SK-N-DZ (cell line): ENCODE measurements at regions not wholly inside any gene's neighbourhood (a gene's known extent, or its start where the extent isn't known, plus 50 kb on each side); places are given as distances from the start of the nearest gene placed in this dataset.
"Not testable (repeated sequence)": the region's sequence is repeated elsewhere in the genome, so short reads cannot be mapped to it uniquely, and the experiment has no call there.

Experiments used
- DNase-seq: peaks from one replicate; pipeline ENCODE4 v3.0.0-alpha.2; 2015; ENCODE audit warnings: low spot score

DNA sequence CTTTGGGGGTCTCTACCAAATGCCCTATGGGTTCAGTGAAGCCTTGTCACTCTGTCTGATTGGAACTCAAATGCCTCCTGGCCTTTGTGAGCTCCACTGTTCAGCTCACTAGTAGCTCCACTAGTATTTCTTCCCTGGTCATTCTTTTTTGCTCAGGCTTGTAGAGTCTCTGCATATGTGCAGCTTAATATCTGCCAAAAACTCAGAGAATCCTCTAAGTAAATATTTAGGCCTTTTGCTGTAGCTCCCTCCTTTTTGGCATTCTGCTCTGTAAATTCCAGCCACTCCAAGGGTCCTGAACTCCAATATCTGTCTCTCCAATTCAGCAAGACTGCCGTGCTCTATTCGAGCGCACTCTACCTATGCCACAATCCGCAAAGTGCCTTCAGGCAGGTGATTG lies 146.5 kb downstream of the MAIP1 start:
- no peak for DNase-seq

DNA sequence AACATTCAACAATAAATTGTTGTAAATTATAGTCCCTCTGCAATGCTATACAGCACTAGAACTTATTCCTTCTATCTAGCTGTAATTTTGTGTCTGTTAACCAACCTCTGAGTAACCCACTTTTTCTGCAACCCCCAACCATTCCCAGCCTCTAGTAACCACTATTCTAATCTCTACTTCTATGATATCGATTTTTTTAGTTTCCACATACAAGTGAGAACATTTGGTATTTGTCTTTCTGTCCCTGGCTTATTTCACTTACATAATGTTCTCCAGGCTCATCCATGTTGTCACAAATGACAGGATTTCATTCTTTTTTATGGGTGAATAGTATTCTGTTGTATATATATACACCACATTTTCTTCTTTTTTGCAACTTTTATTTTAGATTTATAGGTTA lies 147.6 kb downstream of the MAIP1 start:
- DNase-seq = no peak

DNA sequence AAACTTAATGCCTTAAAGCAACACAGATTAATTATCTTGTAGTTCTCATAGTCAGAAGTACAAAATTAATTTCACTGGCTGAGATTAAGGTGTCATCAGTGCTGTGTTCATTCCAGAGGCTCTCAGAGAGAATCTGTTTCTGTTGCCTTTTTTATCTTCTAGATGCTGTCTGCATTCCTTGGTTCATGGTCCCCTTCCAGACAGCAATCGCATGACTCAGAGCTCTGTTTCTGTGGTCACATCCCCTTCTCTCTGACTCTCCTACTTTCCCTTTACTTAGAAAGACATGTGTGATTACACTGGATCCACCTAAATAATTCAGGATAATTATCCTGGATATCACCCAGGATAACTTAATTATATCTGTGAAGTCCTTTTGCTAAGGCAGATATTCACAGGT lies 148.6 kb downstream of the MAIP1 start:
- DNase-seq = no peak

DNA sequence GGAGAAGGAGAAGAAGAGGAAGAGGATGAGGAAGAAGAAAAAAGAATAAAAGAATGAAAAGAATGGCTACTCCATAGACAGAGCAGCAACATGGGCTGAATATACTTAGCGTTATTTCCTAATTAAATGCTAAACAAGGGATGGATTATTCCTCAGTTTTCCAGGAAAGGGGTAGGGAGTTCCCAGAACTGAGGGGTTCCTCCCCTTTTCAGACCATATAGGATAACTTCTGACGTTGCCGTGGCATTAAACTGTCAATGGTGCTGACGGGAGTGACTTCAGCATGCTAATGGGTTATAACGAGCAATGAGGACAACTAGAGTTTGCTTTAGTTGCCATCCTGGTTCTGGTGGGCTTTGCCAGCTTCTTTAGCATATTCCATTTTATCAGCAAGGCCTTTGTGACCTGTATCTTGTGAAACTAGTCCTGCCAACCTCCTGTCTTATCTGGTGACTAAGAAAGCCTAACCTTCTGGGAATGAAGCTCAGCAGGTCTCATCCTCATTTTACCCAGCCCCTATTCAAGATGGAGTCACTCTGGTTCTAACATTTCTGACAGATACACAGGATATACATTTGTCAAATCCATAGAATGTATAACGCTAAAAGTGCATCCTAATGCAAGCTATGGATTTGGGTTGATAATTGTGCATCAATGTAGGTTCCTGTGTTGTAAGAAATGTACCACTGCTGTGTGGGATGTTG lies 152.3 kb downstream of the MAIP1 start:
- DNase-seq = no peak

DNA sequence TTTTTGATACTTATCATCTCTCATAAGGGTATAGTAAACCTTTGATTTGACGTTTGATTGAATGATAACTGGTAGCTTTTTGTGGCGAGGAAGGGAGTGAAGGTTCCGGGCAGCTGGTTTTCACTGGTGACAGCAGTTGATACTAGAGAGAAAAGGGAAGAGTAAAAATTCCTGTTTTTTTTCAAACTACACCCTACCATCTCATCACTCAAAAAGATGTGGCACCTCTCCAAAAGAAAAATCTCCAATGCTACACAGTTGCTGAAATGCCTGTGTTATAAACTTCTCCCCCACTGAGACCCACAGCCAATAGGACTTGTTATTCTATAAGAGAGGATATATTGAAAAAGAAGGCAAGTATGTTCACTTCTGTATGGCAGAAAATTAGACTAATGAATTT lies 154.0 kb downstream of the MAIP1 start:
- no peak for DNase-seq

GRCh38 chr2:200110381-200110780 lies 155.0 kb downstream of the MAIP1 start:
- DNase-seq = no peak

GRCh38 chr2:200113016-200113799 lies 157.8 kb downstream of the MAIP1 start:
- not testable (repeated sequence) for DNase-seq

- no peak for DNase-seq
Observed at GRCh38 chr2:200119236-200119635, 163.9 kb downstream of the MAIP1 start.

DNA sequence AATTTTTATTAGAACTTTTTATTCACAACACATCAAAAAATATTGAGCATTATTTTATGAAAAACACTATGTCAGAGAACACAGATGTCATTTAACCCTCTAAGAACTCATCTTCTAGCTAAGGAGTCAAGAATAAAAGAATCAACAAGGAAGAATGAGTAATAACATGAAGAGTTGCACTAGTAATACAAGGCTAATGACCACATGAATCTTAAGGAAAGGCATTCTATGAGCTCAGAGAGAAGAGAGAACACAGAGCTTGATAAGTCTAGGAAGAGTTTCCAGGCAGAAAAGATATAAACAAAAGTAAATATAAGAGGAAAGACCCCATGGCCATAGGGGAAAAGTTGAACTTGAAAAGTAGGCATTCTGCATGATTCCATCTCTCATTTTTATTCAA lies 166.5 kb downstream of the MAIP1 start:
- no peak for DNase-seq

DNA sequence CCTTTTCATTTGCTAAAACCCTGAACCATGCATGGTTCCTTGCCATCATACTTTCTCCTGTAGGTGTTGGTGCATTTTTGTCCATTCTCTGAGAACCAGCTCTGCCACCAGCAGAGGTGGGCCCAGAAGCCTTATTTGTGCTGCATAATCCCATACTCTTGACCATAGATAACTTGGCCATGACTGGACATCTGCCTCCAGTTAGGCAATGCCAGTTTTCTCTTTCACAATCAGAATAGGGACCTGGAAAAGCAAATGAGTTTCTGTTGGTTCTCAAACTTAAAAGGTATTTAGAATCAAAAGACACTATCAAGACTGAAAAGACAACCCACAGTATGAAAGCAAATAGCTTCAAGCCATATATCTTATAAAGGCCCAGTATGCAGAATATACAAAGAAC lies 167.3 kb downstream of the MAIP1 start:
- DNase-seq = no peak

DNA sequence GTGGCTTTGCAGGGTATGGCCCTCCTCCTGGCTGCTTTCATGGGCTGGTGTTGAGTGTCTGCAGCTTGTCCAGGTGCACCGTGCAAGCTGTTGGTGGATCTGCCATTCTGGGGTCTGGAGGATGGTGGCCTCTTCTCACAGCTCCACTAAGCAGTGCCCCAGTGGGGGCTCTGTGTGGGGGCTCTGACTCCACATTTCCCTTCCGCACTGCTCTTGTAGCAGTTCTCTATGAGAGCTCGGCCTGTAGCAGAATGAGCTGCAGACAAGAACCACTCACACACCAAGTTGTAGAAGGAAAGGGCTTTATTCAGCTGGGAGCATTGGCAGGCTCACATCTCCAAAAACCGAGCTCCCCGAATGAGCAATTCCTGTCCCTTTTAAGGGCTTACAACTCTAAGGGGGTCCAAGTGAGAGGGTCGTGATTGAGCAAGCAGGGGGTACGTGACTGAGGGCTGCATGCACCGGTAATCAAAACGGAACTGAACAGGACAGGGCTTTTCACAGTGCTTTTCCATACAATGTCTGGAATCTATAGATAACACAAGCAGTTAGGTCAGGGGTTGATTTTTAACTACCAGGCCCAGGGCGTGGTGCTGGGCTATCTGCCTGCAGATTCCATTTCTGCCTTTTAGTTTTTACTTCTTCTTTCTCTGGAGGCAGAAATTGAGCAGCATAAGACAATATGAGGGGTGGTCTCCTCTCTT lies 169.4 kb downstream of the MAIP1 start:
- DNase-seq = not testable (repeated sequence)

- no peak for DNase-seq
Observed at GRCh38 chr2:200125444-200126284, 170.3 kb downstream of the MAIP1 start.

GRCh38 chr2:200126285-200126670 lies 170.9 kb downstream of the MAIP1 start:
- not testable (repeated sequence) for DNase-seq

- not testable (repeated sequence) for DNase-seq
Observed at GRCh38 chr2:200126680-200127079, 171.3 kb downstream of the MAIP1 start.

- no peak for DNase-seq
Observed at GRCh38 chr2:200127848-200128247, 172.5 kb downstream of the MAIP1 start.

DNA sequence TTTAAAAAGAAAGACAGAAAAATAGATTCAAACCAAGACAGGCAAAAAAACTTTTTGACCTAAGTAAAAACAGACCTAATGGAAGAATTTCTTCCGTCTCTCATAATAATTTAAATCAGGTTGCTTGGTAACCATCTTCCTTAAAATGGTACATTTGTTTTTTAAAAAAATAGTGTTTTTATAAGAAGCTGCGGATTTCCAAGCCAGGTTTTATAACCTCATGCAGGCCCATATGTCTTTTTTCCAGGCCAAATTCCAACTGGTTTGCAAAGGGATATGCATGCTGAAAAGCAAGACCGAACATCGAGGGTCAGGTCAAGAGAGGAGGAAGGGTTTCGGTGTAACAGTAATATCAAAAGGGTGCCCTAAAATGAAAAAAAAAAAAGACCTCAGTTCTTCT lies 172.9 kb downstream of the MAIP1 start:
- DNase-seq = no peak

DNA sequence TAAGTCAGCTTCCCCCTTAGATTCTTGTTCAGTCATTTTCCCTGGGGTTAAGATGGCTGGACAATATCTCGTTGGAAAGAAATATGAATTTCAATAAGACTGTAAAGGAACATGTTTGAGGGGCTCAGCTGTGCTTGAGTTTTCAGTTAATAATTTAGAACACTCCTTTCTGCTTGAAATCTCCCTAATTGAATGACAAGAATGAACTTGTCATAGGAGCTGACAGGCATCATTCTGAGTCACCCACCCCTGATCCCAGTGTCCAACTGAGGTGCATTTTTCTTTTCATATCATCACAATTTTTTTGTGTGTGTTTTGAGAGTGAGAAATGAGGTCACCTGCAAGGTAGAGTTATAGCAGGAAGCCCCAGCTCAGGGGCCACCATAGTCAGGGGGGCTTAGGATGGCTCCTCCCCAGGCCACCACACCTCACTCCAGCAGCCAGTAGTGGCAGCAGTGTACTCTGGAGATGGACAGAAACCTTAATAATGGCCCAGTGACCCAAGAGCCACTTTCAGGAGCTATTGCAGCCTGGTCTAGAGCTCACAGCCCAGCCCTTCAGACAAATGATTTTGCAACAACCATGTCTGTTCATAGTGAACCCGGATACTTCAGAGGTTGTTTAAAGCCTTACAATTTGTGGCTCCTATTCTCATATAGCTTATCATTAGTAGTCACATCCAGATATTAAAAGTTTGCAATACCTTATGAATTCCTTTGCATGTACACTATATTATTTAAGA lies 174.5 kb downstream of the MAIP1 start:
- no peak for DNase-seq

GRCh38 chr2:200130762-200131166 lies 175.4 kb downstream of the MAIP1 start:
- DNase-seq = no peak

DNA sequence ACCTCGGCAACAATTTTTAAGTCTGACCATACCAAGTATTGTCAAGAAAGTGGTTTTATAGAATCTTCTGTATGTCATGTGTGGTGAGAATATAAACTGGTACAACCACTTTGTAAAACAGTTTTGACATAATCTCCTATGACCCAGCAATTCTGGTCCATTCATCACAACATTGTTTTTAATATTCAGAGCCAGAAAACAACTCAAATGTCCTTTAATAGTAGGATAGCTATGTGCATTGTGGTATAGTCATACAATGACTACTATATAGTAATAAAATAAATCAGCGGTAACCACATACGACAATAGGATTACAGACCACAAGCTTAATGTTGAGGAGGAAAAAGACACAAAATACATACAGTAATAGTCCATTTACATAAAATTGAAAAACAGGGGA lies 175.2 kb upstream of the SPATS2L start:
- no peak for DNase-seq

- no peak for DNase-seq
Observed at GRCh38 chr2:200135082-200135481, 171.4 kb upstream of the SPATS2L start.

- no peak for DNase-seq
Observed at GRCh38 chr2:200136655-200137054, 169.8 kb upstream of the SPATS2L start.
